ENCODE measurements at regions not wholly inside any gene's neighbourhood (a gene's known extent, or its start where the extent isn't known, plus 50 kb on each side); places are given as distances from the start of the nearest gene placed in this dataset.

- TF ChIP-seq POLR2A (IDR thresholded peaks at IDR 0.05; ENCODE audit: low read length) (no peak), GATA1 (IDR thresholded peaks at IDR 0.05; ENCODE audit: low read depth, low read length) (no peak)
Measured at GRCh38 chr2:9096761-9097160, 93.3 kb upstream of the MBOAT2 start.

Data from erythroblast (primary cell).